ENCODE measurements at regions not wholly inside any gene's neighbourhood (a gene's known extent, or its start where the extent isn't known, plus 50 kb on each side); places are given as distances from the start of the nearest gene placed in this dataset.
"Not testable (repeated sequence)": the region's sequence is repeated elsewhere in the genome, so short reads cannot be mapped to it uniquely, and the experiment has no call there.

GRCh38 chr9:90070931-90071660 lies 466.3 kb downstream of the GADD45G start:
- Histone ChIP-seq H3K4me1 (no peaks in the 10 kb centered on the region), H3K27ac (no peak overlapping the region), H3K36me3 (no peaks in the 10 kb centered on the region), H3K9me3 (no peaks in the 10 kb centered on the region), H3K4me3 (no peak overlapping the region), H3K27me3 (ENCODE audit: low read depth) (no peaks in the 10 kb centered on the region)
- intact Hi-C loops (cut with DNase I), result no loop called here
- DNase-seq (peak; percentile 63), ATAC-seq (peak; percentile 50 to 74)
- no peak for TF ChIP-seq CTCF (IDR thresholded peaks at IDR 0.05)

- TF ChIP-seq CTCF (IDR thresholded peaks at IDR 0.05), result no peak
- Histone ChIP-seq H3K36me3 (no peaks in the 10 kb centered on the region), H3K9me3 (no peaks in the 10 kb centered on the region), H3K4me1 (no peaks in the 10 kb centered on the region), H3K27me3 (ENCODE audit: low read depth) (no peaks in the 10 kb centered on the region), H3K27ac (no peak overlapping the region), H3K4me3 (no peak overlapping the region)
- ATAC-seq, result no peak
- intact Hi-C loops (cut with DNase I), result no loop called here
- no peak for DNase-seq
Measured at GRCh38 chr9:90073186-90073945, 468.6 kb downstream of the GADD45G start.

- intact Hi-C loops (cut with DNase I), result no loop called here
- DNase-seq (no peak), ATAC-seq (no peak)
- Histone ChIP-seq H3K4me3 (no peak overlapping the region), H3K4me1 (no peaks in the 10 kb centered on the region), H3K36me3 (no peaks in the 10 kb centered on the region), H3K27me3 (ENCODE audit: low read depth) (no peaks in the 10 kb centered on the region), H3K27ac (no peak overlapping the region), H3K9me3 (no peaks in the 10 kb centered on the region)
- TF ChIP-seq CTCF (IDR thresholded peaks at IDR 0.05), result no peak
Measured at GRCh38 chr9:90074316-90074962, 469.6 kb downstream of the GADD45G start.

GRCh38 chr9:90077598-90077997 lies 472.8 kb downstream of the GADD45G start:
- H3K4me1 ChIP-seq; ATAC-seq; H3K4me3 ChIP-seq; H3K9me3 ChIP-seq; H3K27me3 ChIP-seq (ENCODE audit: low read depth); intact Hi-C loops (cut with DNase I); H3K36me3 ChIP-seq; DNase-seq; H3K27ac ChIP-seq: not testable (repeated sequence)

- intact Hi-C loops (cut with DNase I), result no loop called here
- H3K4me1 ChIP-seq, result no peaks in the 10 kb centered on the region
- H3K36me3 ChIP-seq, result no peaks in the 10 kb centered on the region
- DNase-seq, result no peak
- no peak for TF ChIP-seq CTCF (IDR thresholded peaks at IDR 0.05)
- H3K27ac ChIP-seq, result no peak overlapping the region
- no peaks in the 10 kb centered on the region for H3K9me3 ChIP-seq
- H3K4me3 ChIP-seq, result no peak overlapping the region
- ATAC-seq, result no peak
- H3K27me3 ChIP-seq (ENCODE audit: low read depth), result peaks cover 5% of the 10 kb centered on the region
Measured at GRCh38 chr9:90078988-90079421, 474.2 kb downstream of the GADD45G start.

Data from lower lobe of right lung (tissue), 2 donors.